ENCODE measurements at regions not wholly inside any gene's neighbourhood (a gene's known extent, or its start where the extent isn't known, plus 50 kb on each side); places are given as distances from the start of the nearest gene placed in this dataset.

GRCh38 chr4:14446904-14447303 lies 555.4 kb upstream of the CPEB2 start:
- no peak for DNase-seq (ENCODE audit: low read depth)

DNA sequence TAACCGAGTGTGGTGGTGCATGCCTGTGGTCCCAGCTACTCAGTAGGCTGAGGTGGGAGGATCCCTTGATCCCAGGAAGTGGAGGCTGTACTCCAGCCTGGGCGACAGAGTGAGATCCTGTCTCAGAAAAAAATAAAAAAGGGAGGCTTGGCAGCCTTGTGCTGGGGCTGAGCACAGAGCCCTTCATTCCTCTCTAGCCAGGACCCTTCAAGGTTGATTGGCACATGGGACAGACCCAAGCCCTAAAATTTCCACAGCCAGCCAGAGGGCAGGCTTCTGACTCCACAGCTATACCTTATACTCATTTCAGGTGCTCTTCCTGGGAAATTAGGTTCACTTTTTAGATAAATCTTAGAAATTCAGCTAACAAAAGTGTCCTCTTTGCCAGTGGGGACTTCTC lies 553.0 kb upstream of the CPEB2 start:
- no peak for DNase-seq (ENCODE audit: low read depth)

DNA sequence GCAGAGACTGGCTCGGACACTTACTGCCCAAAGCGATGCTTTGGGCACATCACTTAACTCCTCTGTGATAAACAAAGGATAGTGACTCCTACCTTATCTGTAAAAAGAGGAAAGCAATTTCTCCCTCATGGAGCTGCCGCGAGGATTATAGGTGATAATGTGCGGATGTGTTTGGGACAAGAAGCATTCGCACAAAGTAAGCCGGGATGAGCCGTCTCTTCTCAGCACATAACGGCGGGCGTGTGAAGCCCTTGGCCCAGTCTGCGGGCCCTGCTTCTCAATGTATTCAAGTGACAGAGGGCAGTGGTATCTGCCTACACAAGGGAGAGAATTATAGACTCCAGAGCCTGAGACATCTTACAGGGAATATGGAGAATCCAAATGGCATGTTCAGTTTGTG lies 550.3 kb upstream of the CPEB2 start:
- DNase-seq (ENCODE audit: low read depth), result no peak

DNA sequence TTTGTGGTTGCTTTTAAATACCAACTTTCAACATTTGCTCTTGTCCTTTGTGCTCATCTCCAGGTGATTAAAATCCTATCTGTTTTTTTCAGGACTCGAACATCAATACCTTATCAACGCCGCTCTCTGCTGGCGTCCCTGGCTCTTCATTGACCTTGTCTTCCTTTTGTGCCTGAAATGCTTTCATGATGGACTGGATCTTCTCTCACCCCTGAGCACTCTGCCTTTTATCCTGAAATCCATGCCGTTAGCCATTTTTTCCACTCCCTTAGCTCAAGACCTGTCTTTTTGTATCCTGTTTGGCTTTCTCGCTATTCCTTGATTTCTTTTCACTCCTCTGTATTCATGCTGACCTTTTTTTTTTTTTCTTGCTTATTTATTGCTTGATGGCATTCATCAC lies 549.5 kb upstream of the CPEB2 start:
- no peak for DNase-seq (ENCODE audit: low read depth)

GRCh38 chr4:14458463-14458862 lies 543.8 kb upstream of the CPEB2 start:
- no peak for DNase-seq (ENCODE audit: low read depth)

DNA sequence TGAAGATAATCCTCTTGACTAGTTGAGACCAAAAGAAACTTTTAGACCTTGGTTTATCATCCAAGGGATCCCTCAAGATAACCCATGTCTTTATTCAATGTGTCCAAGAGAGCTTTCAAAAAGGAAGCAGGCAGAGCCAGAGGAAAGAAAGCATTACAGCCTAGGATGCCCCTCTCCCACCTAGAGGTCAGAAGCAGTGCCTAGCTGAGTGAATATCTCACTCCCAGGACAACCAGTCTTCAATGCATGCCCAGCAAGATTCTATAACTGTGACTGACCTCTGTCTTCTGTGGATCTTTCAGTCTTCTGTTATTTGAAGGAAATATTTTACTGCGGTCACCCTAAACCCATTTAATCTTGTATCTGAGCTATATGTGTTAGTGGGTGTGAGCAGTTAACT lies 537.2 kb upstream of the CPEB2 start:
- no peak for DNase-seq (ENCODE audit: low read depth)

- no peak for DNase-seq (ENCODE audit: low read depth)
Measured at GRCh38 chr4:14465507-14465906, 536.8 kb upstream of the CPEB2 start.

GRCh38 chr4:14478504-14478903 lies 523.8 kb upstream of the CPEB2 start:
- no peak for DNase-seq (ENCODE audit: low read depth)

- DNase-seq (ENCODE audit: low read depth), result no peak
Measured at GRCh38 chr4:14496408-14496807, 505.9 kb upstream of the CPEB2 start.

GRCh38 chr4:14496969-14497368 lies 505.3 kb upstream of the CPEB2 start:
- DNase-seq (ENCODE audit: low read depth), result no peak

DNA sequence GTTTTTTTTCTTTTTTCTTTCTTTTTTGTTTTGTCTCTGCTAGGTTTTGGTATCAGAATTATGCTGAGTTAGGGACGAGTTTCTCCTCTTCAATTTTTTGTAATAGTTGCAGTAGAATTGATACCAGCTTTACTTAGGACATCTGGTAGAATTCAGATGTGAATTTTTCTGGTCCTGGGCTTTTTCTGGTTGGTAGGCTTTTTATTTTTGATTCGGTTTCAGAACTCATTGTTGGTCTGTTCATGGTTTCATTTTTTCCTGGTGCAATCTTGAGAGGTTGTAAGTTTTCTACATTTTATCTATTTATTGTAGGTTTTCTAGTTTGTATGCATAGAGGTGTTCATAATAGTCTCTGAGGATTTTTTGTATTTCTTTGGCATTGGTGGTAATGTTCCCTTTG lies 498.1 kb upstream of the CPEB2 start:
- DNase-seq (ENCODE audit: low read depth), result no peak

DNA sequence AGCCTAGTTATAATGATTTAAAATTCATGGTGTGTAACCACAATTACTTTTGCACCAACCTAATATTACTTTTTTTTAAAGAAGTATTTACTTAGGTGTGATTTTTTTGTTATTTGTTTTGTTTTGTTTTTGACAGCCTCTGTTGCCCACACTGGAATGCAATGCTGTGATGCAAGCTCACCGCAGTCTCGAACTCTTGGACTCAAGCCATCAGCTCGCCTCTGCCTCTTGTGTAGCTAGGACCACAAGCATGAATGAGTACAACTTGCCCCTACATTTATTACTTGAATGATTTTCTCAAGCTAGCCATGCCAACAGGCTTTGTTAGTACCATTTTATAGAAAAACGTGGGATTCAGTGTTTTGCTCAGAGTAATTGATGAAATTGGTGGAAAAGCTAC lies 488.8 kb upstream of the CPEB2 start:
- DNase-seq (ENCODE audit: low read depth), result no peak

- DNase-seq (ENCODE audit: low read depth), result no peak
Measured at GRCh38 chr4:14515556-14515955, 486.7 kb upstream of the CPEB2 start.

GRCh38 chr4:14518136-14518535 lies 484.1 kb upstream of the CPEB2 start:
- no peak for DNase-seq (ENCODE audit: low read depth)

DNA sequence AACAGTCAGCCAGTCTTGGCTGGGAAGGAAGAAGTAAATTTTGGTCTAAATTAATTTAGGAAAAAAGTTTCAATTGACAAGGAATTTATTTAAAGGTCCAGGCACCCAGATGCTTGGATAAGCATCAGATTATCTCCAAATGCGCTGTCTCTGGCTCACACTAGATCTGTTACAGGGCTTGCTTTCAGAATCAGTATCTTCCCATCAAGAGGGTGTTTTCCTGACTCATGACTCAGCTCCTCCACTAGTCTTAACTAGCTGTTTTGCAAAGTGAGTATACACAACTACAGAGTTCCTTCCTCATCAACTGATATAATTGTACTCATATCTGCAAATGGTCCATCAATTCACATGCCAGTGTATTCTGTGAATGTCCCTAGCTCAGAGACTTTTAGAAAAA lies 482.1 kb upstream of the CPEB2 start:
- DNase-seq (ENCODE audit: low read depth), result no peak

- no peak for DNase-seq (ENCODE audit: low read depth)
Measured at GRCh38 chr4:14524276-14524675, 478.0 kb upstream of the CPEB2 start.

GRCh38 chr4:14528918-14529317 lies 473.4 kb upstream of the CPEB2 start:
- no peak for DNase-seq (ENCODE audit: low read depth)

GRCh38 chr4:14529653-14530052 lies 472.6 kb upstream of the CPEB2 start:
- no peak for DNase-seq (ENCODE audit: low read depth)

- DNase-seq (ENCODE audit: low read depth), result no peak
Measured at GRCh38 chr4:14532436-14532835, 469.8 kb upstream of the CPEB2 start.

GRCh38 chr4:14539246-14539645 lies 463.0 kb upstream of the CPEB2 start:
- no peak for DNase-seq (ENCODE audit: low read depth)

GRCh38 chr4:14545163-14545562 lies 457.1 kb upstream of the CPEB2 start:
- DNase-seq (ENCODE audit: low read depth), result no peak

- DNase-seq (ENCODE audit: low read depth), result no peak
Measured at GRCh38 chr4:14545807-14546206, 456.5 kb upstream of the CPEB2 start.

GRCh38 chr4:14552119-14552518 lies 450.2 kb upstream of the CPEB2 start:
- no peak for DNase-seq (ENCODE audit: low read depth)

DNA sequence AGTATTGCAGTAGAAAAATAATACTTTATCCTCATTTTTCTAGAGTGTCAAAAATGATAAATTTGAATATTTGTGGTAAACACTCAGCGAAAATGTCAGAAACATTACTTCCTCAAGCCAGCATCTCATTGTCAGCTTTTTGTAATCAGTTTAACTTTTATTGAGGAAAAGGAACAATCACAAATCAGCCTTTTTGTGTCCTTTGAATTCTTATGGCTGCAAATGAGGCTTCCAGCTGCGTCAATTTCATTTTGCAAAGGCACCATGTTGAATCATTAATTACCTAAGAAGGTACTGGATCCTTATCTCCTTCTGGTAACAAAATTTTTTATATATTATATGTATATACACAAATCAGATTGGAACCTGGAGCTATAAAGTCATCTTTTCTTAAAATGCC lies 442.6 kb upstream of the CPEB2 start:
- no peak for DNase-seq (ENCODE audit: low read depth)

DNA sequence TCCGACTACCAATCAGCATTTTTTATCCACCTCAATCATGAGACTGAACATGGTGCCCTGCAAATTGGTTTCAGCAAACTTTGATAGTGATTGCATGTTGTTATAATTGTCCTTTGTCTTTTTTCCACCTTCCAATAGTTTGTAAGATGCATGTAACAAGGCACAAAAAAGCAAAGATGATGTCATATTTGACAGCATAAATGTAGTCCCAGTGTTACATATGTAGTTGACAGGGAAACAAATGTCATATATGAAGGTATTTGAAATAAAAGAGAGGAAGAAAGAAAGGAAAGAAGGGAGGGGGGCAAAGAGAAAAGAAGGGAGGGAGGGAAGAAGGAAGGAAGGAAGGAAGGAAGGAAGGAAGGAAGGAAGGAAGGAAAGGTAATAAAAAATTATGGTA lies 441.7 kb upstream of the CPEB2 start:
- no peak for DNase-seq (ENCODE audit: low read depth)

Measured in GM04503 (cell line).